NT2/D1 (cell line): ENCODE measurements at regions not wholly inside any gene's neighbourhood (a gene's known extent, or its start where the extent isn't known, plus 50 kb on each side); places are given as distances from the start of the nearest gene placed in this dataset.
A peak's percentile ranks its signal among the peaks of the same experiment; 100 is the strongest.

Experiments
- DNase-seq: peaks from one replicate; pipeline ENCODE4 v3.0.0-alpha.2; 2011; ENCODE audit warnings: low read depth, low spot score
- H3K27me3 ChIP-seq: 2 replicates; pipeline ENCODE4 v1.6.0; 2011; ENCODE audit warnings: mild to moderate bottlenecking; ENCODE audit not compliant: insufficient read length, insufficient read depth
- H3K36me3 ChIP-seq: 2 replicates; pipeline ENCODE4 v1.6.1; 2011; ENCODE audit warnings: mild to moderate bottlenecking, low read length, mixed read lengths; ENCODE audit not compliant: insufficient read depth, insufficient read length
- H3K4me1 ChIP-seq: 2 replicates; pipeline ENCODE4 v1.5.1; 2011; ENCODE audit not compliant: insufficient read depth, insufficient read length
- H3K4me3 ChIP-seq: 2 replicates; pipeline ENCODE4 v1.5.1; 2011; ENCODE audit warnings: low read depth; ENCODE audit not compliant: insufficient read length
- H3K9ac ChIP-seq: 2 replicates; pipeline ENCODE4 v1.6.0; 2011; ENCODE audit warnings: low read depth; ENCODE audit not compliant: insufficient read length
- H3K9me3 ChIP-seq: 2 replicates; pipeline ENCODE4 v1.5.1; 2011; ENCODE audit warnings: mild to moderate bottlenecking, low read length; ENCODE audit not compliant: insufficient read depth
- SUZ12 ChIP-seq: IDR thresholded peaks from 2 replicates; pipeline ENCODE4 v1.6.1; 2011; ENCODE audit not compliant: insufficient read length, insufficient read depth; ENCODE audit errors: extremely low read depth
- YY1 ChIP-seq: IDR thresholded peaks from 2 replicates; pipeline ENCODE4 v1.6.1; 2011; ENCODE audit not compliant: insufficient read length, insufficient read depth
- ZNF274 ChIP-seq: IDR thresholded peaks from 2 replicates; pipeline ENCODE4 v1.6.1; 2011; ENCODE audit warnings: mild to moderate bottlenecking, low read depth, low read length

DNA sequence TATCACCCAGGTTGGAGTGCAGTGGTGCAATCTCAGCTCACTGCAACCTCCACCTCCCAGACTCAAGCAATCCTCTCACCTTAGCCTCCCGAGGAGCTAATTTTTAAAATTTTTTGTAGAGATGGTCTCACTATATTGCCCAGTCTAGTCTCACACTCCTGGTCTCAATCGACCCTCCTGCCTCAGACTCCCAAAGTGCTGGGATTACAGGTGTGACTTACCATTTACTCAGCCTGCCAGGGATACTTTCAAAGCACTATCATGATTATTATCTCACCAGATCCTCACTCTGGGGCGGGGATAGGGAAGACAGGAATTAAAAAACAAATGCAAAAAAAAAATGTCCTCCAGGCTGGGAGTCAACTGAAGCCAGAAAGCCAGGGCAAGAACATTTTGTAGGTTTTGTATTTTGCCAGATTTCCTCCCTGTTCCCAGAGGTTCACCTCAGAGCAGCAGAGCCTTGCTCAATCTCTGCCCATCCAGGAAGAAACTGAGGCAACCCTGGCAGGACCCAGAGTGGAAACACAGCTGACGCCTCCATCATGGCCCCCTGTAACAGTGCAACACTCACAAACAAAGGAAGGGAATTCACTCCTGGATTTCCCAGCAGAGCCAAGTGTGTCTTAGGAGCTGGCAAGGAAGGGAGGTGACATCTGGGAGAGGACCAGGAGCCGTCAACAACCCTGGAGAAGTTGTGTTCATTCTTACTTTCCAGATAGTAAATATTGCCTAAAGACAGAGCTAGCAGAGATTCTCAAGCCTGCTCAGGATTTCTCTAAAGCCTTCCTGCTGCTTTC lies 73.9 kb downstream of the IRF2BPL start:
- H3K9ac ChIP-seq, result peak overlapping the region; percentile 58
- H3K4me3 ChIP-seq, result no peak overlapping the region

DNA sequence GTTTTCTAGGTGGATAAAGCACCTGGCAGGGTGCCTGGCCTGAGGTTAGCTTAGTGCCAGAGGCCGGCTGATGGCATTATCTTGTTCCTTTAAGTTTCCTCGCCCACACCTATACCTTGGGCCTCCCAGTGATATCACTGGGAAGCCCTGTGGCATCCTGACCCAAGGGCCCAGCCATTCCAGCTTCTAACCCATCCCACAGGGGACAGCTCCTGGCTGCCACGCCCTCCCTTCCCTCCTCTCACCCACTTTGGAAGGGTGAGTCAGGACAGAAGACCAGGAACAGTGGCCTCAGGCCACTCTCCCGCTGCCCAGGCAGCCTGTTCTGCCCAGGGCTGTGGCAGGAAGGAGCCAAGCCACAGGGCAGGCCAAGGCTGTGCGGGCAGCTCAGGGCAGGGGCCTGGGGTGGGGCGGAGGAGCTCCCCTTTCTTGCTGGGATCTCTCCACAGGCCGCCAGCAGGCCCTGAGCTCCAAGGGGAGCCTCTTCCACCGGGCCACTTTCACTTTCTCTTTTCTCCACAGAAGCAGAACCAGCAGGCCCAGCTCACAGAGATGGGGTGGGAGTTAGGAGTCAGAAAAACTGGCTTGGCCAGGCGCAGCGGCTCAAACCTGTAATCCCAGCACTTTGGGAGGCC lies 75.1 kb downstream of the IRF2BPL start:
- Histone ChIP-seq H3K4me1 (peaks cover 20% of the 10 kb centered on the region), H3K4me3 (no peak overlapping the region), H3K9me3 (no peaks in the 10 kb centered on the region), H3K9ac (no peak overlapping the region), H3K36me3 (no peaks in the 10 kb centered on the region), H3K27me3 (no peaks in the 10 kb centered on the region)
- TF ChIP-seq ZNF274 (no peak), YY1 (no peak), SUZ12 (no peak)
- no peak for DNase-seq

More for the DNA sequence above, 73.9 kb downstream of the IRF2BPL start:
- no peak for TF ChIP-seq YY1
- no peak for TF ChIP-seq SUZ12
- no peak for TF ChIP-seq ZNF274
- Histone ChIP-seq H3K4me1 (peaks cover 23% of the 10 kb centered on the region), H3K36me3 (no peaks in the 10 kb centered on the region), H3K27me3 (peaks cover 5% of the 10 kb centered on the region), H3K9me3 (no peaks in the 10 kb centered on the region)
- no peak for DNase-seq

DNA sequence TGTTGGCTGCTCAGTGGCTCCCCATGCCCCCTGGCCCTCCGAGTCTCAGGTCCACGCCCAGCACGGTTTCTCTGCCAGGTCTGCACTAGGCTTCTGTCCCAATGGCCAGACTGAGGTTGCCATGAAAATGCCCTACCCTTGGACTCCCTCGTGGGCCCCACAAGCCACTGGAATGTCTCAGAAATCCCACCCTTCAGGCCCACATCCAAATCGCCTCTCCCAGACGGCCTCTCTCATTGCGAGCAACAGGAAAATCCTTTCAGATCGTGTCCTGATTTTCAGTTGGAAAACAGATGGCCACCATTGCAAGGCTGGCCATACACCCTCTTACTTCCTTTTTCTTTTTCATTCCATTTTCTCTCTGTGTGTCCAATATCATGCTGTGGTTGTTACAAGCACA lies 77.3 kb downstream of the IRF2BPL start:
- no peaks in the 10 kb centered on the region for H3K9me3 ChIP-seq
- H3K4me1 ChIP-seq, result peaks cover 29% of the 10 kb centered on the region
- no peak overlapping the region for H3K9ac ChIP-seq
- TF ChIP-seq ZNF274, result no peak
- no peak for TF ChIP-seq YY1
- no peak for TF ChIP-seq SUZ12
- no peak overlapping the region for H3K4me3 ChIP-seq
- H3K36me3 ChIP-seq, result no peaks in the 10 kb centered on the region
- DNase-seq, result no peak
- no peaks in the 10 kb centered on the region for H3K27me3 ChIP-seq

DNA sequence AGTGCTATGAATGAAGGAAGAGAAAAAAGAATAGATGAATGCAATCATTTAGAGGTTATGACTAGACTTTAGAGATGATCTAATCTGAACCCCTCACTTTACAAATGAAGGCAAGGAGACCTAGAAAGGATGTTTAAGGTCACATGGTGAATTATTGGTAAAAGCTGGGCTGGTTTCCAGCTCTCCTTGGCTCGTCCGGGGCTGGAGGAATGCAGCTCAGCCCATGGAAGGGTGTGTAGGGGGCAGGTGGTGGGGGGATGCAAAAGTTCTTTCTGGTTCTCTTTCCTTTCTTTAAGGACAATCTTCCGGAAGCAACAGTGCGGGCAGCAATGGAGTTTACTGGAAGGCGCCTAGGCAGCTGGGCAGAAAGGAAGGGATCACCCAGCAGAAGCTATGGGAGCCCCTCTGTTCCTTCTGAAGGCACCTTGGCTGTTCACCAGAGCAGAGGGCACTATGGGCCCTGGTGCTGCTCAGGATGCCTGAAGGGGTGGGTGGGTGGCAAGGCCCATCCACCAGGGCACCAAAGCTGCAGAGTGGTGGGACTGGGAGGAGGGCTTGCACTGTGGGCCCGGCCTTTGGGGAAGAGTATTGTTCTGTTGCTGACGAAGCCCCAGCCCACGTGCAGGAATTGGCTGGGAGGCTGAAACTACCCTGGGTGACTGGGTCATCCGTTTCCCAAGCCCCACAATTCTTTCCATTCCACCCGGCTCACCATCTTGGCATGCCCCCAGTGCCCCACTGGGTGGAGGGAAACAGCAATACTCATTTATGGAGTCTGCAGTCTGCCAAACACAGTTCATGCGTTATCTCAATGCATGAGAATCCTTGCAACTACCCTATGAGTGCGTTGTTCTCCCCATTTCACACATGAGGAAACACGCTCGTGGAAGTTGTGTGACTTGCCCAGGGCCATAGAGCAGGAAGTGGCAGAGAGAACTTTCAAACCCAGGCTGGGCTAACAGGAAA lies 78.2 kb downstream of the IRF2BPL start:
- Histone ChIP-seq H3K27me3 (no peaks in the 10 kb centered on the region), H3K4me1 (peaks cover 27% of the 10 kb centered on the region), H3K9ac (peak overlapping the region; percentile 11), H3K36me3 (no peaks in the 10 kb centered on the region), H3K4me3 (no peak overlapping the region), H3K9me3 (no peaks in the 10 kb centered on the region)
- TF ChIP-seq ZNF274 (no peak), SUZ12 (no peak), YY1 (no peak)
- no peak for DNase-seq

DNA sequence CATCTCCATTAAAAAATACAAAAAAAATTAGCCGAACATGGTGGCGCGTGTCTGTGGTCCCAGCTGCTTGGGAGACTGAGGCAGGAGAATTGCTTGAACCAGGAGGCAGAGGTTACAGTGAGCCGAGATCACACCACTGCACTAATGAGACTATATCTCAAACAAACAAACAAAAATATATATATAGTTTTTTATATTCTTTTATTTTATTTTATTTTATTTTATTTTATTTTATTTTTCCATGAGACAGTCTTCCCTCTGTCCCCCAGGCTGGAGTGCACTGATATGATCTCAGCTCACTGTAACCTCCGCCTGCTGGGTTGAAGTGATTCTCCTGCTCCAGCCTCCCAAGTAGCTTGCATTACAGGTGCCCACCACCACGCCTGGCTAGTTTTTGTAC lies 79.5 kb downstream of the IRF2BPL start:
- H3K9me3 ChIP-seq, result no peaks in the 10 kb centered on the region
- no peak for DNase-seq
- TF ChIP-seq YY1 (no peak), ZNF274 (no peak), SUZ12 (no peak)
- H3K4me1 ChIP-seq, result peaks cover 23% of the 10 kb centered on the region
- no peaks in the 10 kb centered on the region for H3K27me3 ChIP-seq
- no peak overlapping the region for H3K4me3 ChIP-seq
- H3K36me3 ChIP-seq, result no peaks in the 10 kb centered on the region
- no peak overlapping the region for H3K9ac ChIP-seq

DNA sequence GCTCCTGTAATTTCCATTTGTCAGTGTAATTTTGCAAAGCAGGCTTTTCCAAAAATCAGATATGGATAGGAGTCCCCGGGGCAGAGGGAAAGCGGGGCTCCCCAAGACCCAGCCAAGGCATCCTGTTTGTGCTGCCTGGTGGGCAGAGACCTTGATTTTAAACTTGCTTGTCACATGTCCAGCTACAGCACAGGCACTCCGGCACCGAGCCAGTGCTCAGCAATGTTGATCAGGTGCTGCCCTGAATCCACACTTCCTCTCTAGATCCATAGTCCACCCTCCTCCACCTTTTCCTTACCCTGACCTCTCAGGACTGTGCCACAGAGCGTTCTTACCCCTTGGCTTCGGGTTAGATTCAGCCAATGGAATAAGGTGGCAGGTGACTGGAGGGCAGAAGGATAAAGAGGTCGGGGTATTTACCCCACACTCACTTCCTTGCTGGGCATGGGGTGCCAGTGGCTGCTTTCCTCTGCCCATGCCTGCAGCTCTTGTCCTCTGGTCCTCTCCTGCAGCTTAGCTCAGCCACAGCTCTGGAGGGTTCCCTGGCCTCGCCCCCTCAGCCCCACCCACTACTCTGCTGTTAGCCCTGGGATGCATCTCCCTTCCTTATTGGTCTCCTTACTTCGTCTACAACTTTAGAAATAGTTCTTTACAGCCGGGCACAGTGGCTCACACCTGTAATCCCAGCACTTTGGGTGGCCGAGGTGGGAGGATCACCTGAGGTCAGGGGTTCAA lies 80.1 kb downstream of the IRF2BPL start:
- Histone ChIP-seq H3K4me1 (peaks cover 23% of the 10 kb centered on the region), H3K4me3 (no peak overlapping the region), H3K9me3 (no peaks in the 10 kb centered on the region), H3K36me3 (no peaks in the 10 kb centered on the region), H3K9ac (peak overlapping the region; percentile 22), H3K27me3 (no peaks in the 10 kb centered on the region)
- TF ChIP-seq YY1 (no peak), SUZ12 (no peak), ZNF274 (no peak)
- no peak for DNase-seq
